RWPE2 (cell line): ENCODE measurements at regions not wholly inside any gene's neighbourhood (a gene's known extent, or its start where the extent isn't known, plus 50 kb on each side); places are given as distances from the start of the nearest gene placed in this dataset.

ENCODE experiments used
- ATAC-seq: fragments of 200-7000 bp; cut with Tn5 transposase; 3 replicates; pipeline ENCODE4 v1.9.1; 2021; ENCODE audit warnings: low read depth
- DNase-seq: peaks from one replicate; pipeline ENCODE4 v3.0.0-alpha.2; 2020; ENCODE audit warnings: low spot score
- H3K27ac ChIP-seq: fragments of 450-650 bp; 2 replicates; pipeline ENCODE4 v1.5.1; 2017; ENCODE audit warnings: mild to moderate bottlenecking; ENCODE audit not compliant: poor library complexity, severe bottlenecking
- H3K27me3 ChIP-seq: fragments of 250-450 bp; sonication (Bioruptor Pico); 2 replicates; pipeline ENCODE4 v1.5.1; 2021; ENCODE audit warnings: mild to moderate bottlenecking, moderate library complexity; ENCODE audit not compliant: insufficient read depth, poor library complexity, severe bottlenecking
- H3K36me3 ChIP-seq: fragments of 250-450 bp; sonication (Bioruptor Pico); 2 replicates; pipeline ENCODE4 v1.5.1; 2020; ENCODE audit warnings: low read depth, mild to moderate bottlenecking, moderate library complexity
- H3K4me1 ChIP-seq: fragments of 250-450 bp; sonication (Bioruptor Pico); 2 replicates; pipeline ENCODE4 v1.5.1; 2021; ENCODE audit warnings: mild to moderate bottlenecking, moderate library complexity; ENCODE audit not compliant: insufficient read depth, poor library complexity, severe bottlenecking
- H3K4me3 ChIP-seq: fragments of 250-450 bp; sonication (Bioruptor Pico); 2 replicates; pipeline ENCODE4 v1.5.1; 2021; ENCODE audit warnings: mild to moderate bottlenecking, moderate library complexity; ENCODE audit not compliant: severe bottlenecking
- H3K9me3 ChIP-seq: fragments of 250-450 bp; sonication (Bioruptor Pico); 2 replicates; pipeline ENCODE4 v1.5.1; 2021; ENCODE audit warnings: mild to moderate bottlenecking, moderate library complexity; ENCODE audit not compliant: severe bottlenecking
- CTCF ChIP-seq: fragments of 450-650 bp; IDR thresholded peaks from one replicate; pipeline ENCODE4 v1.5.1; 2017; ENCODE audit warnings: mild to moderate bottlenecking, moderate library complexity; ENCODE audit not compliant: poor library complexity, severe bottlenecking

- Histone ChIP-seq H3K36me3 (no peaks in the 10 kb centered on the region), H3K4me1 (peaks cover 9% of the 10 kb centered on the region), H3K27ac (no peak overlapping the region), H3K27me3 (no peaks in the 10 kb centered on the region), H3K9me3 (no peaks in the 10 kb centered on the region), H3K4me3 (no peak overlapping the region)
- no peak for ATAC-seq
- DNase-seq: no peak
- no peak for TF ChIP-seq CTCF
Measured at GRCh38 chr15:34700891-34701427, 53.8 kb downstream of the GJD2 start.

GRCh38 chr15:34699968-34700640 lies 54.7 kb downstream of the GJD2 start:
- H3K27ac ChIP-seq: no peak overlapping the region
- no peaks in the 10 kb centered on the region for H3K36me3 ChIP-seq
- no peaks in the 10 kb centered on the region for H3K9me3 ChIP-seq
- DNase-seq (no peak), ATAC-seq (peak; percentile 62)
- H3K27me3 ChIP-seq: no peaks in the 10 kb centered on the region
- peaks cover 9% of the 10 kb centered on the region for H3K4me1 ChIP-seq
- H3K4me3 ChIP-seq: no peak overlapping the region
- TF ChIP-seq CTCF: no peak

GRCh38 chr15:34696506-34696905 lies 58.3 kb downstream of the GJD2 start:
- H3K4me3 ChIP-seq: no peak overlapping the region
- H3K27ac ChIP-seq: no peak overlapping the region
- DNase-seq (no peak), ATAC-seq (no peak)
- no peaks in the 10 kb centered on the region for H3K27me3 ChIP-seq
- H3K4me1 ChIP-seq: peaks cover 9% of the 10 kb centered on the region
- no peaks in the 10 kb centered on the region for H3K9me3 ChIP-seq
- H3K36me3 ChIP-seq: no peaks in the 10 kb centered on the region
- no peak for TF ChIP-seq CTCF

GRCh38 chr15:34693053-34693744 lies 61.6 kb downstream of the GJD2 start:
- no peaks in the 10 kb centered on the region for H3K4me1 ChIP-seq
- no peak overlapping the region for H3K27ac ChIP-seq
- no peak overlapping the region for H3K4me3 ChIP-seq
- ATAC-seq (peak; percentile 38; the same call in 2 of the 3 replicates), DNase-seq (no peak)
- no peaks in the 10 kb centered on the region for H3K27me3 ChIP-seq
- TF ChIP-seq CTCF: no peak
- no peaks in the 10 kb centered on the region for H3K9me3 ChIP-seq
- H3K36me3 ChIP-seq: no peaks in the 10 kb centered on the region
